ENCODE measurements at regions not wholly inside any gene's neighbourhood (a gene's known extent, or its start where the extent isn't known, plus 50 kb on each side); places are given as distances from the start of the nearest gene placed in this dataset.

- TF ChIP-seq CTCF (IDR thresholded peaks at IDR 0.05) (no peak), POLR2A (IDR thresholded peaks at IDR 0.05) (no peak)
Measured at GRCh38 chr17:79303641-79304205, 229.1 kb downstream of the ENGASE start.
